GM21619 (cell line): ENCODE measurements at regions not wholly inside any gene's neighbourhood (a gene's known extent, or its start where the extent isn't known, plus 50 kb on each side); places are given as distances from the start of the nearest gene placed in this dataset.

Source experiments
- ATAC-seq: cut with Tn5 transposase; IDR thresholded peaks from one replicate; pipeline ENCODE4 v1.9.1; 2021; ENCODE audit not compliant: unreplicated experiment

DNA sequence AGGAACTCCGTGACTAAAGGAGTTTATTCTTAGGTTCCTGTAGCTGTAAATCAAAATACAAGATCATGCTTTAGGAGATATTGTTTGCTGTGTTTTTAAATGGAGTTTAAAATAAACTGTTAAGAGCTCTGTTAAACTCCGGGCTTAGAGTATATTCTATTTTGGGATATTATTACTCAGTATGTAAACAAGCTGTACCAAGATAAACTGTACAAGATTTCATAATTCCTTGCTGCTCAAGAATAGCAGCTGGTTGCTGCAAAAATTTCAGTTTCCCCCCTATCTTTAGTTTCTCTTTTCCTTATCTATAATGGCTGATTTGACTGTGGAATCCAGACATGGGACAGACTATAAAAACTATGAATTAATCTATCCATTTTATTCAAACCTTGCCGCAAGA is 215.7 kb downstream of the HTR7 start:
- no peak for ATAC-seq

DNA sequence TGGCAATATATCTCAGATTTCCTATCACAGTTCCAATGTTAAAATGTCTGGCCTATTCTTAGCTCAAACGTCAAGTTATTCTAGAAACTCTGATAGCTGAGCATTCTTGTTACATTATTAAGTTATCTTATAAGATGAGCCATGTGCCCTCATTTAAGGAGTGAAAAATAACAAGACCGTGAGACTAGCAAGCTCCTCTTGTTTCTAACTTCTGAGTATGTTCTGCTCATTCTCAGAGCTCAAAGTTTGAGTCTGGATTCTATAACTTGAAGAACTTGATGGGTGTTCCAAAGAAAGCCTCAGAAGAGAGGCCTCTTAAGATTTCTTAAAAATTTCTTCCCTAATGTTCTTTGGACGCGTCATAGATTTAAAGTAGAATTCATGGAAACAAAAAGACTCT is 215.2 kb downstream of the HTR7 start:
- no peak for ATAC-seq

- no peak for ATAC-seq
Measured at GRCh38 chr10:90644165-90644564, 213.7 kb downstream of the HTR7 start.

DNA sequence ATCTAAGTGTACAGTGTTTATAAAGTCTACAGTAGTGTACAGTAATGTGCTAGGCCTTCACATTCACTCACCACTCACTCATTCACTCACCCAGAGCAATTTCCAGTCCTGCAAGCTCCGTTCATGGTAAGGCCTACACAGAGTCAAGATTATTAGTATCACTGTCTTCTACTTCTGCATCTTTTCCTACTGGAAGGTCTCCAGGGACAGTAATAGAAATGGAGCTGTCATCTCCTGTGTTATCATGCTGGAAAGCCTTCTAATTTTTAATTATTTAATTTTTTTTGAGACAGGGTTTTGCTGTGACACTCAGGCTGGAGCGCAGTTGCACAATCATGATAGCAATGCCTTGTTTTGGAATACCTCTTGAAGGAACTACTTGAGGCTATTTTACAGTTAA is 207.0 kb downstream of the HTR7 start:
- ATAC-seq: no peak

DNA sequence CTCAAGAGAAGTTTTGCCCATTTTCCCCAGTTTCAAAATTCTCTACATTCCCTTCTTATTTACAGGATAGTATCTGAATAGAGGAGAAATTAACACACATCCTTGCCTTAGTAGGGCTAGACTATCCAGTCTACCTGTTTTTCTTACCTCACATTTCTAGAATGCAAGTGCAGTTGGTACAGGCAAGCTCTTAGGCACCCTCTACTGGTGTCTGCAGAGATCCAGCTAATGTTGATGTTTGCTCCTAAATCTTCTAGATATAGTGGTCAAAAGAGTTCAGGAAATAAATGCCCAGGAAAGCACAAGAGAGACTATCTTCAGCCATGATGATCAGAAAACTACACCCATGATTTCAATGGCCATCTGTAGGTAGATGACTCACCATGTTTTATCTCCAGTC is 205.3 kb downstream of the HTR7 start:
- no peak for ATAC-seq

DNA sequence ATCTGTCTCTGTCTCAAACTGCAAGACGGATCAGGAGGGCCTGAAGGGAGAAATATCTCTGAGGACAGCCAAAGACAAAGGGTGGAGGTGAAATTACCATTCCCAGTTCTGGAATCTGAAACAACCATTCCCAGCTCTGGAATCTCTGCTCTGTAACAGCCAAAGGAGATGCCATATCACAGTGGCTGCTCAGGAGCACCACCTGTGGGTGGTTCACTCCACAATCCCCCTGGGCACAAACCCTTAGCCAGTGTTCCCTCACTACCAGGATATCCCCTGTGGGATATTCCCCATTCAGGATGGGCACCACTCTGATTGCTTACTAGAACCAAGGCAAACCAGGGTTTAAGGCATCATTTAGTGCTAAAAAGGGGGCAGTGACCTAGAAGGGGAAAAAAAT is 199.0 kb downstream of the HTR7 start:
- ATAC-seq: no peak

GRCh38 chr10:90665905-90666662 is 191.8 kb downstream of the HTR7 start:
- ATAC-seq: no peak

DNA sequence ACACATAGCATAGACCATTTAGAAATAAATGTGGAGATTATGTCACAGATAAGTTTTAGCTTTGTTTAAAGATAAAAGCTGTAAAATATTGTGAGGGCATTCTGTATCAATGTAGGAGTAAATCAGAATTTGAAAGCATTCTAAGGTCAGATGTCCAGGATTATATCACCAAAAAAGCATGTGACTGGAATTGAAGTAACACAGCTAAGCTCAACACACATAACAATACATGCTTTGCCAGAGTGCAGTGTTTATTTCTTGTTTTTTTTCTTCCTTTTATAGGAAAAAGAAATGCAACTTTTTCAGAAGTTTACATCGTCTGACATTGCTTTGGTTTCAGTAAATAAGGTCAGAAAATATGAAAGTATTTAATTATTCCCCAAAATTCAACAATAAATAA is 183.4 kb downstream of the HTR7 start:
- ATAC-seq: no peak

DNA sequence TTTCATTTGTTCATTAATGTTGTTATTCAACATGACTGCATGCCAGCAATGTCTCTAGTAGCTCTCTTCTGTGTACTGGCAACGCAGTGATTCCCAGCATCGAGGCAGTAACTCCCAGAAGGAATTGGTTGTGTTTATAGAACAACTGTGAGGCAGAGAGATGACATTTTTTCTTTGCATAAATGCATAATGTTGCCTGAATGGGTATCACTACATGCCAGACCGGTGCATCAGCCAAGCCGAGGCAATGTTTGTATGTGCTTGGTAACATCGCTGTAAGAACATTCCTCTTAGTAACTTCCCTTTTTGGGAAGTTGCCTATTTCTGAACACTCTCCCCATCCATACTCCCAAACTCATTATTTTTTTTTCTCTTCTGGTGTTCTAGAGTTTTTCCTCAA is 182.9 kb downstream of the HTR7 start:
- ATAC-seq: no peak

- ATAC-seq: no peak
Measured at GRCh38 chr10:90675621-90676020, 182.2 kb downstream of the HTR7 start.
